ENCODE measurements at regions not wholly inside any gene's neighbourhood (a gene's known extent, or its start where the extent isn't known, plus 50 kb on each side); places are given as distances from the start of the nearest gene placed in this dataset.

DNA sequence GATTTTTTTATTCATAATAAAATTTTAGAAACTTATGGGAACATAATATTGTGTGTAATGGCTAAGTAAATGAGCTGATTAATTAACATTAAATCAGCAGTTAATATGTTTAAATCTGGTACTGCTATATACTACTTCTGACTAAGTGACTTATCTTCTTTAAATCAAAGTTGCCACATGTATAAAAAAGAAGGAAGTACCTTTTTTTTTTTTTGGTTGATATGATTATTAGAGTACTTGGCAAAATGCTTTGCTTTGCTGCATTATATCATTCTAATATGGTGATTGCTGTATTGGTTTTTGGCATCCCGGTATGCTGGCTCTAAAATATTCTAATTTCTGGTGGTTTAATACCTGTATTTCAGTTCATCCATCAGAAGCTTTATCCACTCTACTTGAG, 319.1 kb upstream of the RGS6 start:
- no peak for TF ChIP-seq POLR2AphosphoS5 (IDR thresholded peaks at IDR 0.05)
- TF ChIP-seq, protein P1, sequence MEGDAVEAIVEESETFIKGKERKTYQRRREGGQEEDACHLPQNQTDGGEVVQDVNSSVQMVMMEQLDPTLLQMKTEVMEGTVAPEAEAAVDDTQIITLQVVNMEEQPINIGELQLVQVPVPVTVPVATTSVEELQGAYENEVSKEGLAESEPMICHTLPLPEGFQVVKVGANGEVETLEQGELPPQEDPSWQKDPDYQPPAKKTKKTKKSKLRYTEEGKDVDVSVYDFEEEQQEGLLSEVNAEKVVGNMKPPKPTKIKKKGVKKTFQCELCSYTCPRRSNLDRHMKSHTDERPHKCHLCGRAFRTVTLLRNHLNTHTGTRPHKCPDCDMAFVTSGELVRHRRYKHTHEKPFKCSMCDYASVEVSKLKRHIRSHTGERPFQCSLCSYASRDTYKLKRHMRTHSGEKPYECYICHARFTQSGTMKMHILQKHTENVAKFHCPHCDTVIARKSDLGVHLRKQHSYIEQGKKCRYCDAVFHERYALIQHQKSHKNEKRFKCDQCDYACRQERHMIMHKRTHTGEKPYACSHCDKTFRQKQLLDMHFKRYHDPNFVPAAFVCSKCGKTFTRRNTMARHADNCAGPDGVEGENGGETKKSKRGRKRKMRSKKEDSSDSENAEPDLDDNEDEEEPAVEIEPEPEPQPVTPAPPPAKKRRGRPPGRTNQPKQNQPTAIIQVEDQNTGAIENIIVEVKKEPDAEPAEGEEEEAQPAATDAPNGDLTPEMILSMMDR (IDR thresholded peaks at IDR 0.05) = no peak

All from sigmoid colon (tissue), 4 donors.